ENCODE measurements at regions not wholly inside any gene's neighbourhood (a gene's known extent, or its start where the extent isn't known, plus 50 kb on each side); places are given as distances from the start of the nearest gene placed in this dataset.

DNA sequence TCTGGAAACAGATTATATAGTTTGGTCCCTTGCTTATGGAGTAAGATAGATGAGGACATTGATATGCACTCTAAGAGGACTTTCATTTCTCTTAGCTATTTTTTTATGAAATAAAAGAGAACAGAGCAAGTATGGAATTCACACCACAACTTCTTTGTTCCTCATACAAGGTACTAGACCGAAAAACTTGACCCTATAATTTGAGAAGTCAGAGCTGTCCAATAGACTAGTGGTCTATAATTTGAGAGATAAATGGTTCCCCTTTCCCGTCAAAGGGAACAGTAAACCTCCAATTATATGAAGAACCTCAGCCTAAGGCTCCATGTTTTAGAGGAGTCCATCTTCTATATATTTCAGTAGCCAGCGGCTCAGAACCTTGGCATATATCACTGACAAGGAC is 58.5 kb upstream of the HIF1A start:
- Histone ChIP-seq H3F3A (replicated peaks; ENCODE audit: low read depth) (no peaks in the 10 kb centered on the region), H3K27me3 (ENCODE audit: insufficient read depth) (no peaks in the 10 kb centered on the region), H3K36me3 (ENCODE audit: insufficient read depth) (no peaks in the 10 kb centered on the region), H3K27ac (ENCODE audit: low read depth) (no peak overlapping the region), H3K4me2 (no peak overlapping the region), H3K4me1 (ENCODE audit: insufficient read depth) (no peaks in the 10 kb centered on the region), H3K9me2 (ENCODE audit: insufficient read depth) (no peaks in the 10 kb centered on the region), H3K79me2 (replicated peaks; ENCODE audit: insufficient read depth) (no peaks in the 10 kb centered on the region), H2AFZ (no peak overlapping the region), H4K20me1 (replicated peaks; ENCODE audit: insufficient read depth) (no peaks in the 10 kb centered on the region), H3K4me3 (no peak overlapping the region)
- H3K4me1 Mint-ChIP-seq, result no peaks in the 10 kb centered on the region
- H3K36me3 Mint-ChIP-seq (ENCODE audit: low read depth), result no peaks in the 10 kb centered on the region
- no peak overlapping the region for H3K4me3 Mint-ChIP-seq
- no peaks in the 10 kb centered on the region for H3K27me3 Mint-ChIP-seq (ENCODE audit: insufficient read depth, low read depth, poor library complexity)
- no peaks in the 10 kb centered on the region for H3K9me3 Mint-ChIP-seq
- DNase-seq (ENCODE audit: low spot score) (no peak), ATAC-seq (no peak)
- TF ChIP-seq NANOG (IDR thresholded peaks at IDR 0.05; ENCODE audit: borderline replicate concordance) (no peak), STAT1 (IDR thresholded peaks at IDR 0.05; ENCODE audit: unreplicated experiment) (no peak), CREB1 (CRISPR knock-in tag; IDR thresholded peaks at IDR 0.05; ENCODE audit: low read depth) (no peak), EZH2 (IDR thresholded peaks at IDR 0.05; ENCODE audit: low read depth, unreplicated experiment) (no peak), POLR2AphosphoS5 (IDR thresholded peaks at IDR 0.05; ENCODE audit: low read depth) (no peak), ZNF331 (CRISPR knock-in tag; IDR thresholded peaks at IDR 0.05; ENCODE audit: low read depth) (no peak), EZH2phosphoT487 (IDR thresholded peaks at IDR 0.05; ENCODE audit: unreplicated experiment) (no peak), JUNB (IDR thresholded peaks at IDR 0.05; ENCODE audit: unreplicated experiment) (no peak), ZNF114 (CRISPR knock-in tag; IDR thresholded peaks at IDR 0.05) (no peak)
- TF ChIP-seq, protein P1, sequence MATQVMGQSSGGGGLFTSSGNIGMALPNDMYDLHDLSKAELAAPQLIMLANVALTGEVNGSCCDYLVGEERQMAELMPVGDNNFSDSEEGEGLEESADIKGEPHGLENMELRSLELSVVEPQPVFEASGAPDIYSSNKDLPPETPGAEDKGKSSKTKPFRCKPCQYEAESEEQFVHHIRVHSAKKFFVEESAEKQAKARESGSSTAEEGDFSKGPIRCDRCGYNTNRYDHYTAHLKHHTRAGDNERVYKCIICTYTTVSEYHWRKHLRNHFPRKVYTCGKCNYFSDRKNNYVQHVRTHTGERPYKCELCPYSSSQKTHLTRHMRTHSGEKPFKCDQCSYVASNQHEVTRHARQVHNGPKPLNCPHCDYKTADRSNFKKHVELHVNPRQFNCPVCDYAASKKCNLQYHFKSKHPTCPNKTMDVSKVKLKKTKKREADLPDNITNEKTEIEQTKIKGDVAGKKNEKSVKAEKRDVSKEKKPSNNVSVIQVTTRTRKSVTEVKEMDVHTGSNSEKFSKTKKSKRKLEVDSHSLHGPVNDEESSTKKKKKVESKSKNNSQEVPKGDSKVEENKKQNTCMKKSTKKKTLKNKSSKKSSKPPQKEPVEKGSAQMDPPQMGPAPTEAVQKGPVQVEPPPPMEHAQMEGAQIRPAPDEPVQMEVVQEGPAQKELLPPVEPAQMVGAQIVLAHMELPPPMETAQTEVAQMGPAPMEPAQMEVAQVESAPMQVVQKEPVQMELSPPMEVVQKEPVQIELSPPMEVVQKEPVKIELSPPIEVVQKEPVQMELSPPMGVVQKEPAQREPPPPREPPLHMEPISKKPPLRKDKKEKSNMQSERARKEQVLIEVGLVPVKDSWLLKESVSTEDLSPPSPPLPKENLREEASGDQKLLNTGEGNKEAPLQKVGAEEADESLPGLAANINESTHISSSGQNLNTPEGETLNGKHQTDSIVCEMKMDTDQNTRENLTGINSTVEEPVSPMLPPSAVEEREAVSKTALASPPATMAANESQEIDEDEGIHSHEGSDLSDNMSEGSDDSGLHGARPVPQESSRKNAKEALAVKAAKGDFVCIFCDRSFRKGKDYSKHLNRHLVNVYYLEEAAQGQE (IDR thresholded peaks at IDR 0.05; ENCODE audit: unreplicated experiment), result no peak
- TF ChIP-seq, protein P2, sequence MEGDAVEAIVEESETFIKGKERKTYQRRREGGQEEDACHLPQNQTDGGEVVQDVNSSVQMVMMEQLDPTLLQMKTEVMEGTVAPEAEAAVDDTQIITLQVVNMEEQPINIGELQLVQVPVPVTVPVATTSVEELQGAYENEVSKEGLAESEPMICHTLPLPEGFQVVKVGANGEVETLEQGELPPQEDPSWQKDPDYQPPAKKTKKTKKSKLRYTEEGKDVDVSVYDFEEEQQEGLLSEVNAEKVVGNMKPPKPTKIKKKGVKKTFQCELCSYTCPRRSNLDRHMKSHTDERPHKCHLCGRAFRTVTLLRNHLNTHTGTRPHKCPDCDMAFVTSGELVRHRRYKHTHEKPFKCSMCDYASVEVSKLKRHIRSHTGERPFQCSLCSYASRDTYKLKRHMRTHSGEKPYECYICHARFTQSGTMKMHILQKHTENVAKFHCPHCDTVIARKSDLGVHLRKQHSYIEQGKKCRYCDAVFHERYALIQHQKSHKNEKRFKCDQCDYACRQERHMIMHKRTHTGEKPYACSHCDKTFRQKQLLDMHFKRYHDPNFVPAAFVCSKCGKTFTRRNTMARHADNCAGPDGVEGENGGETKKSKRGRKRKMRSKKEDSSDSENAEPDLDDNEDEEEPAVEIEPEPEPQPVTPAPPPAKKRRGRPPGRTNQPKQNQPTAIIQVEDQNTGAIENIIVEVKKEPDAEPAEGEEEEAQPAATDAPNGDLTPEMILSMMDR (conservative IDR thresholded peaks at IDR 0.05; ENCODE audit: low read depth in 2 of 2), result no peak
- TF ChIP-seq, protein P3, sequence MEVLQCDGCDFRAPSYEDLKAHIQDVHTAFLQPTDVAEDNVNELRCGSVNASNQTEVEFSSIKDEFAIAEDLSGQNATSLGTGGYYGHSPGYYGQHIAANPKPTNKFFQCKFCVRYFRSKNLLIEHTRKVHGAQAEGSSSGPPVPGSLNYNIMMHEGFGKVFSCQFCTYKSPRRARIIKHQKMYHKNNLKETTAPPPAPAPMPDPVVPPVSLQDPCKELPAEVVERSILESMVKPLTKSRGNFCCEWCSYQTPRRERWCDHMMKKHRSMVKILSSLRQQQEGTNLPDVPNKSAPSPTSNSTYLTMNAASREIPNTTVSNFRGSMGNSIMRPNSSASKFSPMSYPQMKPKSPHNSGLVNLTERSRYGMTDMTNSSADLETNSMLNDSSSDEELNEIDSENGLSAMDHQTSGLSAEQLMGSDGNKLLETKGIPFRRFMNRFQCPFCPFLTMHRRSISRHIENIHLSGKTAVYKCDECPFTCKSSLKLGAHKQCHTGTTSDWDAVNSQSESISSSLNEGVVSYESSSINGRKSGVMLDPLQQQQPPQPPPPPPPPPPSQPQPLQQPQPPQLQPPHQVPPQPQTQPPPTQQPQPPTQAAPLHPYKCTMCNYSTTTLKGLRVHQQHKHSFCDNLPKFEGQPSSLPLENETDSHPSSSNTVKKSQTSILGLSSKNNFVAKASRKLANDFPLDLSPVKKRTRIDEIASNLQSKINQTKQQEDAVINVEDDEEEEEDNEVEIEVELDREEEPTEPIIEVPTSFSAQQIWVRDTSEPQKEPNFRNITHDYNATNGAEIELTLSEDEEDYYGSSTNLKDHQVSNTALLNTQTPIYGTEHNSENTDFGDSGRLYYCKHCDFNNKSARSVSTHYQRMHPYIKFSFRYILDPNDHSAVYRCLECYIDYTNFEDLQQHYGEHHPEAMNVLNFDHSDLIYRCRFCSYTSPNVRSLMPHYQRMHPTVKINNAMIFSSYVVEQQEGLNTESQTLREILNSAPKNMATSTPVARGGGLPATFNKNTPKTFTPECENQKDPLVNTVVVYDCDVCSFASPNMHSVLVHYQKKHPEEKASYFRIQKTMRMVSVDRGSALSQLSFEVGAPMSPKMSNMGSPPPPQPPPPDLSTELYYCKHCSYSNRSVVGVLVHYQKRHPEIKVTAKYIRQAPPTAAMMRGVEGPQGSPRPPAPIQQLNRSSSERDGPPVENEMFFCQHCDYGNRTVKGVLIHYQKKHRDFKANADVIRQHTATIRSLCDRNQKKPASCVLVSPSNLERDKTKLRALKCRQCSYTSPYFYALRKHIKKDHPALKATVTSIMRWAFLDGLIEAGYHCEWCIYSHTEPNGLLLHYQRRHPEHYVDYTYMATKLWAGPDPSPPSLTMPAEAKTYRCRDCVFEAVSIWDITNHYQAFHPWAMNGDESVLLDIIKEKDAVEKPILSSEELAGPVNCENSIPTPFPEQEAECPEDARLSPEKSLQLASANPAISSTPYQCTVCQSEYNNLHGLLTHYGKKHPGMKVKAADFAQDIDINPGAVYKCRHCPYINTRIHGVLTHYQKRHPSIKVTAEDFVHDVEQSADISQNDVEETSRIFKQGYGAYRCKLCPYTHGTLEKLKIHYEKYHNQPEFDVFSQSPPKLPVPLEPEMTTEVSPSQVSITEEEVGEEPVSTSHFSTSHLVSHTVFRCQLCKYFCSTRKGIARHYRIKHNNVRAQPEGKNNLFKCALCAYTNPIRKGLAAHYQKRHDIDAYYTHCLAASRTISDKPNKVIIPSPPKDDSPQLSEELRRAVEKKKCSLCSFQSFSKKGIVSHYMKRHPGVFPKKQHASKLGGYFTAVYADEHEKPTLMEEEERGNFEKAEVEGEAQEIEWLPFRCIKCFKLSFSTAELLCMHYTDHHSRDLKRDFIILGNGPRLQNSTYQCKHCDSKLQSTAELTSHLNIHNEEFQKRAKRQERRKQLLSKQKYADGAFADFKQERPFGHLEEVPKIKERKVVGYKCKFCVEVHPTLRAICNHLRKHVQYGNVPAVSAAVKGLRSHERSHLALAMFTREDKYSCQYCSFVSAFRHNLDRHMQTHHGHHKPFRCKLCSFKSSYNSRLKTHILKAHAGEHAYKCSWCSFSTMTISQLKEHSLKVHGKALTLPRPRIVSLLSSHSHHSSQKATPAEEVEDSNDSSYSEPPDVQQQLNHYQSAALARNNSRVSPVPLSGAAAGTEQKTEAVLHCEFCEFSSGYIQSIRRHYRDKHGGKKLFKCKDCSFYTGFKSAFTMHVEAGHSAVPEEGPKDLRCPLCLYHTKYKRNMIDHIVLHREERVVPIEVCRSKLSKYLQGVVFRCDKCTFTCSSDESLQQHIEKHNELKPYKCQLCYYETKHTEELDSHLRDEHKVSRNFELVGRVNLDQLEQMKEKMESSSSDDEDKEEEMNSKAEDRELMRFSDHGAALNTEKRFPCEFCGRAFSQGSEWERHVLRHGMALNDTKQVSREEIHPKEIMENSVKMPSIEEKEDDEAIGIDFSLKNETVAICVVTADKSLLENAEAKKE (CRISPR knock-in tag; IDR thresholded peaks at IDR 0.05), result no peak
- TF ChIP-seq, protein P4, sequence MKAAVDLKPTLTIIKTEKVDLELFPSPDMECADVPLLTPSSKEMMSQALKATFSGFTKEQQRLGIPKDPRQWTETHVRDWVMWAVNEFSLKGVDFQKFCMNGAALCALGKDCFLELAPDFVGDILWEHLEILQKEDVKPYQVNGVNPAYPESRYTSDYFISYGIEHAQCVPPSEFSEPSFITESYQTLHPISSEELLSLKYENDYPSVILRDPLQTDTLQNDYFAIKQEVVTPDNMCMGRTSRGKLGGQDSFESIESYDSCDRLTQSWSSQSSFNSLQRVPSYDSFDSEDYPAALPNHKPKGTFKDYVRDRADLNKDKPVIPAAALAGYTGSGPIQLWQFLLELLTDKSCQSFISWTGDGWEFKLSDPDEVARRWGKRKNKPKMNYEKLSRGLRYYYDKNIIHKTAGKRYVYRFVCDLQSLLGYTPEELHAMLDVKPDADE (IDR thresholded peaks at IDR 0.05), result no peak
- no peak overlapping the region for H3K27ac Mint-ChIP-seq
